IPS DF 4.7 (cell line): ENCODE measurements at regions not wholly inside any gene's neighbourhood (a gene's known extent, or its start where the extent isn't known, plus 50 kb on each side); places are given as distances from the start of the nearest gene placed in this dataset.

Experiments used
- DNase-seq: peaks from one replicate; pipeline ENCODE4 v3.0.0-alpha.2; 2013; ENCODE audit warnings: low spot score; ENCODE audit errors: extremely low read depth

DNA sequence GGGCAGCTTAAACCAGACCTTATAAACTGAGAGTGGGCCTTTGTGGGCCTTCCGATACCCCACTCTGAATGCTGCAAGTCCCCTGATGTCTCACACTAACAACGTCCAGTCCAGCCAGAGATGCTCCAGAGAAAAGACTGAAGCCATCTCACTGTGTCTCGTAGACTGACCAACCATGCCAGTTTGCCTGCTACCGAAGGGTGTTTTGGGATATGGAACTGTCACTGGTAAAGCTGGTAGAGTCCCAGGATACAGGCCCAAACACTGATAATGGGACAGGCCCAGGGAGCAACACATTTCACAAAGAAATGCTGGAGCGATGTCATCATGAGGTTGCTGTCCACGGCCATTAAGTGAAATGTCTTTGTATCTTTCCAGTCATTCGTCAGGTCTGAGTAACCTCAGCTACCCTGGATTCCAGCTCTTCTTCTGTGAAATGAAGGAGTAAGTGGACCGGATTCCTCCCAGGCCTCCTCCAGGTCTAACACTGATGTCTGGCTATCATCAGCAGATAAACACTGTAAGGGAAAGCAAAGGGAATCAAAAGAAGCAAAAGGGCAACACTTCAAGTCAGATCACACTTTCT is 81.6 kb downstream of the SLC5A7 start:
- no peak for DNase-seq

DNA sequence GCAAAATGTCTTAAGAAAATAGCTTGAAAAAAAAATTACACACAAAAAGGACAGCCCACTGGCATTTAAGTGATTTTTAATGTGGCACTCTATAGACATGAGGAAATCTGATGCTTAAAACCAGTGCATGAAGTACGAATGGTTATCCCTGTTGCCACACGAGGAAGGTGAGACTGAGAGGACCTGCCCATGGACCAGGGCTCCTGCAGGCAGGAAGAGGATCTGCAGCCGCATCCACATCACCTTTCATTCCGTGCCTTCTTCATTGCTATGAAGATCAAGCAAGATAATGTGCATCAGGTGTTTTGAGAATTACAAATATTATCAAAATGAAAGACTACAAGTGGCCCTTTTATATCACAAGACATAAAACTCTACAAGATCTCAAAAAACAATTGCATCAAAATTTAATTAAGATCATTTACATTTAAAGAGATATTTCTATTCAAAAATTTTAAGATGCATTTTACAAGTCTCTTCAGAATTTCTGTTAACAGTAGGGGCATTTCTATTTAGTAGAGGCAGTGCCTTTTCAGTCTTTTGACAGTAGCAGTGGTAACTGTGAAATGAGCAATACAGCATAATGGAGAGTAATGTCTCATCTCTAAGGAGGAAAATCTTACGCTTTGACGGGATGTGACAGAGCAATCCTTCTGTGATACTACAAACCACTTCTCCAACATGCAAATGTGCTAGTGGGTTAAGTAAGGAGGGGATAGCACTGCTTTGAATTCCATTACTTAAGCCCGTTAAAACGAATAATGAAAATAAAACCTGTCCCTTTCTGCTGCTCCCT is 83.4 kb downstream of the SLC5A7 start:
- no peak for DNase-seq

DNA sequence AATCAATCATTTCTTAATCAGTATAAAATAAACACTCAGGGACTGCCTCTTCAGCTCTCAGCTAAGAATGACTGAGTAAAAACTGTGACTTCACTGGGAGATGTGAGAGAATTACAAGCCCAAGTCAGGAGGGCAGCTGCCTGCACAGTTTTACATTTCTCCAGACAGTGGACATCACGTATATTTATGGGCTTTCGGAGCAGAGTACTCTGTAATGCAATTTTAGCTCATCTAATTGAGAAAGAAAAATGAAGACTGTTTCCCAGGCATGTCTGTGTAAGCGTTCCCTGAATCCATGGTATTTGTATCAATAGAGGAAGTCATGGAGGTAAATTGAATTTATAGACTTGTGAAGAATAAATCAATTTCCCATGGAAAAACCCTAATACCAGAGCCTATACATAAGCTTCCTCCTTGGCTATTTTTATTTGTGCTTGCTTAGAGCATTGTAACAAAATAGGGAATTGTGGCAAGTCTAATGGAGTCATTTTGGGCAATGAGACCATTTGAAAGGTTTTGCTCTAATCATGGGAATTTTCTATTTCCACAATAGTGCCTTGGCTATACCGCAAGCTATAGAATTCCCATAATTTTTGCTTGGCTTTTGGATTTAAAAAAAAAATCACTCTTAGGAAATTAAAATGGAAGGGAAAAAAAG is 87.2 kb downstream of the SLC5A7 start:
- DNase-seq = no peak

DNA sequence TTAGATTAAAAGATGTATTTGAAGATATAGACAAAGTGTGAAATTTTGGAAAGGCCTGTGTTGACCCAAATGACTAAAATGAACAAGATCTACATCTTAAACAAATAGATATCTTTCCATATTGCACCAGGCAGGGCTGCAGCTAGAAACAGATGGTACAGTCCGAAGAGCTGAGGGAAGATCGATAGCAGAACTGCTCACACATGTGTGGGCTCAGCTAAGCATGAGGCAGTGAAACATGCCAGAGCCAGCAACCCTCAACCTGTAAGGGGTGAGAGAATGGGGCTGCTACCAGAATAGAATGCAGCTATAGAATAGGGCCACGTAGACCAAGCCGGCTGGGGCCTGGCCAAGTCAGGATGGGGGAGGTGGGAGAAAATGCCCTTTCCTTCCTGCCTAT is 87.8 kb downstream of the SLC5A7 start:
- DNase-seq = no peak

DNA sequence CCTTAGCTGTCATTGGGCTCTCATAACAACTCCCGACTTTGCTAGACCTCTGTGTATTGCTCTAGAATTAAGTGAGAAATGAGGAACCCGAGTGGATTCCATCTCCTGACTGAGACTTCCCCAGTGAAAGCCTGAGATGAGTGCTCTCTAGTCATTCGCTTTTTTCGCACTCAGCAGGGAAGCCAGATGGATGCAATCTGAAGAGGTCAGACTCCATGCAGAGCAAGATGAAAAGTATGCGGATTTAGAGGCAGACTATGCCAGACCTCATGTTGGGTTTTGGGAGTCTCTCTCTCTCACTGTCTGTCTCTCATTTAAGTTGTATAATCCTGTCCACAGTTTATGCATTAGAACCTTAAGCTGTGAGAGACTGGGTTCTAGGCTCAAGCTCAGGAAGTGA is 88.6 kb downstream of the SLC5A7 start:
- DNase-seq = no peak

DNA sequence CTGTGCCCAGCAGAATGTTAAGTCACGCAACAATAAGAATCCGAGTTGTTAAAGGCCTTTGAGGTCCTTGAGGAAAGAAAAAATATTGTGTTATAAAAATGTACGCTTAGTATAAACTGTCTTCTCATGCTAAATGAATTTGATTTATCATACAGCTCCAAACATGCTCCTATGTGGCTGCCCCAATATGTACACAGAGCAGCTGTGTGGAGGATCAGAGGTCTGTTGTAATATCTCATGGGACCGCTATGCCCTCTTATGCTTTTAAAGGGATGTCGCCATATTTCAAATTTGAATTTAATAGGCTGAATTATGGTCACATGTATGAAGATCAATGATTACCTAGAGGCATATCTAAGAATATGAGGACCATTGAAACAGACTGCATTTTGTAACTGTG is 90.2 kb downstream of the SLC5A7 start:
- DNase-seq = no peak

DNA sequence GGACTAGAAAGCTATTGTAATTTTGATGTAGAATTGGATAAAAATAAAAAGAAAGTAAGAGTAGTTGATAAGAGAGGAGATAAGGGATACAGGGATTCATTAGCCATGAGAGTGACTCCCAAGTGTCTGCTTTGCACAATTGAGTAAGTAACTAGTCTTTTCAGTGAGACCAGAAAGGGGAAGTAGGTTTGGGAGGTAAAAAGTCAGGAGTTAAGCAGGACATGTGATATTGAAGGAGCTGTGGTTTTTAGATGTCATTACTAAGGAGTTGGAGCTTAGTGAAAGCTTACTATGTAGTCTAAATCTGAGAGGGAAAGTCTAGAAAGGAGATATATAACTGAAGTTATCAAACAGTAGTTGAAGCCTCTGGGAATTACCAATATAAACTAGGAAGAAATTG is 93.4 kb downstream of the SLC5A7 start:
- DNase-seq = no peak

DNA sequence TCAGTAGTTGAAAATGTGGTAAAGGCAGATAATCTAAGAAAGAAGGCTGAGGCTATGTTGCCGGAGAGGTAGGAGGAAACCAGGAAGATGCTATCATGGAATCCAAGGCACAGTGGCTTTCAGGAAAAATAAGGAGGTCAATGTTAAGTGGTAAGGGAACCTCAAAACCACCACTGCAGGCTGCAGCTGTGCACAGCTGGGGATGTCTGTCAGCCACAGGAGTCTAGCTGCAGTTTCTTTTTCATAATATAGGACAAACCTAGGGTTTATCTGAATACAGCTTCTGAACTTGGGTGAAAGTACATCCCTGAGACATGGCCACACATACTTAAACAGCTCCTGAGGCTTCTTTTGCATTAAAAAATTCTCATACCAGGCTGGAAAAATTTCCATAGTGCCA is 93.9 kb downstream of the SLC5A7 start:
- no peak for DNase-seq

DNA sequence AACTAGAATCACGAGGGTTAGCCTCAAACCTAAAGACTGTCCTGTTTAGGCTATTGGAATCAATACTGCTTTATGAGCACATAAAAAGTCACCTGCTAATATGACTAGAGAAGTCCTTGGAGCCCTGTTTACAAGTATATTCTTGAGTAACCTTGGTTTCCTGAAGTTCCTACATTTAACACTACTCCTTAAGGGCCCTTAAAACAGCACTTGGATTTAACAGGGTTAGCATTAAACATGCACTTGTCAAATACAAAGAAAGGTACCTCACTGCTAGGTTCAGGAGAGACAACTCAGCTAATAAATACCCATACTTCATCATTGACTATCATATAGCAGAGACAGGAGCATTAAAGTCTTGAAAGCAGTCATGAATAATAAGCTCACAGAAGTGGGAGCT is 96.7 kb downstream of the SLC5A7 start:
- no peak for DNase-seq

DNA sequence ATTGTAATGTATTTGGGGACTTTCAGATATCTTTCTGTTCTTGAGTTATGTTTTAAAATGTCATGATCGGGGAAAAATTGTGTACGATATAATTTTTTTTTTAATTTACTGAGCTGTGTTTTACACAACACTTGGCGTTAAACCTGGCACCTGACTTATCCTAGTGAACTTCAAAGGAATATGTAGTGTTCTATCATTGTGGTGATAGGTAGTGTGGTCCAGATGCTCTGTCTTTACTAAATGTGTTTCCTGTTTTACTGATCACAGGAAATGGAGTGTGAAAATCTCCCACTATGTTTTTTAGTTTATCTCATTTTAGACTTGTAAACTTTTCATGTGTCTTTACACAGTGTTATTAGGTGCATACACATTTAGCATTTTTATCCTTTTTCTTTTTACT is 98.0 kb downstream of the SLC5A7 start:
- DNase-seq = no peak

DNA sequence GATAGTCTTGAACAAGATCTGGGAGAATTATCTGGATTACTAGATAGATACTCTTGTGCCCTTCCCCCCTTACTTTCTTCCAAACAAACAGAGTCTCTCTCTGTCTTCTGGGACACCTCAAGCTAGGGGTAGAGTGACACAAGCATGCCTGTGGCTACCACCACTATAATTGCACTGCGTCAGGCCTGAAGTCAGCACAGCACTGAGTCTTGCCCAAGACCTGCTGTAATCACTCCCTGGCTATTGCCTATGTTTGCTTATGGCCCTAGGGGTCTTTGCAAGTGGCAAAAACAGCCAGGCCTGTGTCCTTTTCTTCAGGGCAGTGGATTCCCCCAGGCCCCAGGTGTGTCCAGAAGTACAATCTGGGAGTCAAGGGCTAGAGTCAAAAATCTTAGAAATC is 106.6 kb downstream of the SLC5A7 start:
- DNase-seq = no peak

DNA sequence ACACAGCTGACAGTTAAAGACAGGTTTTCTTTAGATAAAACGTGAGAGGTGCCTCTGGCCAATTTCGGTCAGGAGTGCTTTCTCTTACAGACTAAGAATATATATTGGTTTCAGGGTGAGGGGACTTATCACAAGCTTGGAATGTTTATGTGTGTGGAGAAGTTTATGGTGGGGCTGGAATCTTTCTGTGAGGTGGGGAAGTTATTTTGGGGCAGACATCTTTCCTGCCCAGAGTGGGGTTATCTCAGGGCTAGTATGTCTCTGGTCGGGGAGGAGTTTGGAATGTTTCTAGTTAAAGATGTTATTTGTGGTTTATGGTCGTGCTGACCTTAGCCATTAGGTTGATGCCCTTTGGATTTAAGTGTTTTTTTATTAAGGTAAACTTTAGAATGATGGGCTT is 115.2 kb downstream of the SLC5A7 start:
- DNase-seq = no peak

DNA sequence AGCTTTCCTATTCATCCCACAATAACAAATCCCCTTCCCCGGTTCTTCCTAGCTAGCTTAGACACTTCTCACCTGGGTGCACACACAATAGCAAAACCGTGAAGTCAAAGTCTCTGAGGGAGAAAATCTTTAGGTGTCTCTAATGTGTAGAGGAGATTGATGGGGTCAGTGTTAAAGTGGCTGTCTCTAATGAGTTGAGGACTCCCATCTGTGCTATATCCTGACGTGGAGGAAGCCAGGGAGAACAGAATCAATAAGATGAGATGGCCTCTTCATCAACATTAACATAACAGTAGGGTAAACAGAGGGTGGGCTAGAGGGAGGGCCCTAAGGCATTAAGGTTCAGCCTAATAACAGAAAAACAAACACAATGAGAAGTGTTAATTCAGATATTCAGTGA is 120.4 kb downstream of the SLC5A7 start:
- peak; percentile 19 for DNase-seq

DNA sequence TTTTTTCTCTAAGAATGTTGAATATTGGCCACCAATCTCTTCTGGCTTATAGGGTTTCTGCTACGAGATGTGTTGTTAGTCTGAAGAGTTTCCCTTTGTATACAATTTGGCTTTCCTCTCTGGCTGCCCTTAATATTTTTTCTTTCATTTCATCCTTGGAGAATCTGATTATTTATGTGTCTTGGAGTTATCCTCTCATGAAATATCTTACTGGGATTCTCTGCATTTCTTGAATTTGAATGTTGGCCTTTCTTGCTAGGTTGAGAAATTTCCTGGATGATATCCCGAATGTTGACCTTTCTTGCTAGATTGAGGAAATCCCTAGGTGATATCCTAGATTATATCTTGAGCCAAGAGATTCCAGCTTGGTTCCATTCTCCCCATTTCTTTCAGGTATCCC is 125.6 kb downstream of the SLC5A7 start:
- no peak for DNase-seq

DNA sequence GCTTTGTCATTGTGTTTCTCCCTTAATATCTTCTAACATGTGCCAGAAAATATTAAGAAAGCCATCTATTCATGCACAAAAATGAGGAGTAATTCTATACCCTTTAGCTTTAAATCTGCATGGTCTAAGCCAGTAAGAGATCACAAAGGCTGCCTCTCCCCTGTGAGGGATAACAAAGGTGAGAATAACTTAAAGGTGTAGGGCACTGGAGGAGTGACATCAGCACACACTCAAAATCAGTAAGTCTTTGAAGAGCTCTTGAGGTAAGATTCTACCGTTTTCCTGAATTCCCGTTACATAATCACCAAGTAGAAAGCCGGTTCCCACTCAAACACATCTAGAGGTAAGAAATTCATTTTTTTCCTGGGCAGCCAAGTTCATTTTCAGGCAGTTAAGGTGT is 123.9 kb upstream of the SULT1C3 start:
- DNase-seq = no peak

DNA sequence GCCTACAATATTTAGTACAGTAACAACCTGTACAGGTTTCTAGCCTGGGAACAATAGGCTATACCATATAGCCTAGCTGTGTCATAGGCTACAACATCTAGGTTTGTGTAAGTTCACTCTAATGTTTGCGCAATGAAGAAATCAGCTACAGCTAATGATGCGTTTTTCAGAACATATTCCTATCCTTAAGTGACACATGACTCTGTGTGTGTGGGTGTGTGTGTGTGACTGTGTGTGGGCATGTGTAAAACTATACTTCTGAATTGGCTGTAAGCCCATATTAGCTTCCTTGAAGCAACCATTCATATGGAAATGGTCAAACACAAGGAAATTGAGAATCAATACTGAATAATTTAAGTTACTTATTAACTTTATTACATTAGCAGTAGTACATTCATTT is 120.8 kb upstream of the SULT1C3 start:
- DNase-seq = no peak

DNA sequence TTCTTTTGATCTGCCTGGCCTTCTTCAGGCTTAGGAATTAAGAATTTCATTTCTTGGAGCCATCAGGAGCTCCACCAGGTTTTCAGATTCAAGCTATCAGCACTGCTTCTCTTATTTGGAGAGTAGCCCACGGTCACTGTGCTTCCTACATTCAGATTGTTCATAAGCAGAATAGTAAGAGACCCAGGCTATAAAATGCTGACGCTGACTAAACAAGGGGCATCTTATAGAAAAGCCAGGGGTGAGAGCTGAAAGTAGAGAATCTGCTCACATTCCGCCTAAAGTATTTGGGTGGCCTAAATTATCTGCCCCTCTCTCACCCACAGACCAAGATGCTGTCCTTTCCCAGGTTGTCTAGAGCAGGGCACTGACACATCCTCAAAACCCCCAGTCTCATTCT is 120.3 kb upstream of the SULT1C3 start:
- DNase-seq = no peak

DNA sequence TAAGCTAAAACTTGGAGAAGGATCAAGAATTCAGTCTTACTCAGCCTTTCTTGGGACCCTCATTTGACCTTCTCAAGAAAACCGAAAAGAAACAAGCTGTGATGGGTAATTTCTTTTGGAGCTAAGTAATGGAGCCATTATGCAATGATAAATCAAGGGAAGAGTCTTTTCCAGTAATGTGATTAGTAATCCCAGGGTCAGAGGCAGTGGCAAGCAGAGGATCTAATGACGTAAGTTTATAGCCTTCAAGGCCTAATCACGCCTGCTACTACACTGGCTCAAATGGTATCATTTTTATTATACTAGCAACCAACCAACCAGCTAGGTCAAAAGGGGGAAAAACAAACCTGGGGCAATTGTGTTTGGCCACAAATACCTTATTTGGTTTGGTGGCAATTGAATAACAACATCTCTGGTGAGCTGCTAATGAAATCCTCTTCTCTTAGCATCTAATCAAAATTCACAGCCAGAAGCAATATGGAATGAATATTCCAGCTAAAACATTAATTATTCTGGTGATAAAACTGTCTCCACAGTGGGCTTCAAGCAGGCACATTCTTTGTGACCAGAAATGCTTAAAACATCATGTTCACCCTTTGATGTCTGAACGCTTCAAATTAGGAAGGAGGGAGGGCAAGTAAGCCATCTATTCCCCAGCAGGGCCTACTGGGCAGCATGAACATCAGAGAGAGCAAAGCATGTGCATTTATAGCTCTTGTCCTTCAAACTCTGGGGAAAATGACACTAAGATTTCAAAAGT is 114.9 kb upstream of the SULT1C3 start:
- no peak for DNase-seq

DNA sequence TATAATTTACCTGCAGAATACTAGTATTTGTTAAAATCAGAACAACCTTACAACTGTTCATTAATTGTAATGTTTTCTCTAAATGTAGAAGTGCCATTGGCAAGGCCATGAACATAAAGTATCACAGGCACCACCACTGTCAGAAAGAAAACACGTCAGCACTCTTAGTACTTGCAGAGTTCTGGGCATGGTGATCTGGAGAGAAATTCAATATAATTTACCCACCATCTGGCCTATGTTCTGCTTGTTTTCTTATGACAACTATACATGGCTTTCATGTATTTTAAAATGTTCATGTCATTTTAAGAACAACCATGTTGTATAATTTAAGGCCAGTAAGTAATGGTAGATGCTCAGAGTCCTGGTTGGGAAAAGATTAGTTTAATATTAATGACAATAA is 114.2 kb upstream of the SULT1C3 start:
- DNase-seq = no peak

DNA sequence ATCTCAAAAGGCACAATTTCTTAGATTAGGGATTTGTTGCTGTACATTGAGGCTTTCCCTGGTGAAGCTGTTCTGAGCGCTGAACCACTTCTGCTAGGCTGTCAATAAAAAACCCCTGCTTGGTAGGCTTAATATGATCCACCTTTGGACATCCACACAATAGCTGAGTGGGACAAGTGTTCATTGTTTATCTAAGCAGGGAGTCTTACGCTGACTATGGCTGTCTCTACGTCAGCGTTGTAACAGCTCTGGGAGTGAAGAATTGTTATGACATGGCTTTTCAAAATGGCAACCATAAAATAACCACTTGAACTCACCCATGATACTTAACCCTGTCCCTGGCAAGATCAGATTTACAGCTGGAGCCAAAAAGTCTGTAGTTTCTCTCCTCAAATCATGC is 111.5 kb upstream of the SULT1C3 start:
- no peak for DNase-seq

DNA sequence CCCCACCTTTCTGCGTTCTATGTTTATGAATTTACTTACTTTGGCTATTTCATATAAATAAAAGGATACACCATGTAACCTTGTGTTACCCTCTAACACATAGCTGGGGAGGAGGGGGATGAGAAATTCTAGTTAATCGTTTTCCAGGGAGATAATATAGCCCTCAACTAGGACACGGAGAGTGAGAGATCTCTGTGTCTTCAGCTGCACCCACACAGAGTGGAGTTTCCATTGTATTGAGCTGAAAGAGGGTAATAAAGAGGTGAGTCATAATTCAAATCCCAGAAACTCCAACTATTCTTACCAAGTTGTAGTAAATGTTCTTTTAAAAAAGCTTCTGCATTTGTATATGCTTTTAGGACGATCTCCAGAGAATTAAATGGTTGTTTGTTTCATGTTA is 110.1 kb upstream of the SULT1C3 start:
- DNase-seq = no peak

DNA sequence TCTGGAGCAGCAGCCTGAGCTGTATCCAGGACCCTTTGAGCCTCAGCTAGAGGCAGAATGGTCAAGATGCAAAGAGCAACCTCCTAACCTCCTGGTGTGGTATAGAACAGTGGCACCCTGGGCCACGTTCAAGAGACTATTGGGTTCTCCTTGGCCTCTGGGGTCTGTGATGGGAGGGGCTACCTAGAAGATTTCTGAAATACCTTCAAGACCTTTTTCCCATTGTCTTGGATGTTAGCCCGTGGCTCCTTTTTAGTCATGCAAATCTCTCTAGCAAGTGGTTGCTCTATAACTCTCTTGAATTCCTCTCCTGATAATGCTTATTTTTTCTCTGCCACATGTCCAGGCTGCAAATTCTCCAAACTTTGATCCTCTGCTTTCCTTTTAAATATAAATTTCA is 106.3 kb upstream of the SULT1C3 start:
- DNase-seq = no peak
